Right forelimb (tissue), 1 donor: ENCODE measurements at regions not wholly inside any gene's neighbourhood (a gene's known extent, or its start where the extent isn't known, plus 50 kb on each side); places are given as distances from the start of the nearest gene placed in this dataset.

Experiments used
- DNase-seq: peaks from one replicate; pipeline ENCODE4 v3.0.0-alpha.2; 2018

DNA sequence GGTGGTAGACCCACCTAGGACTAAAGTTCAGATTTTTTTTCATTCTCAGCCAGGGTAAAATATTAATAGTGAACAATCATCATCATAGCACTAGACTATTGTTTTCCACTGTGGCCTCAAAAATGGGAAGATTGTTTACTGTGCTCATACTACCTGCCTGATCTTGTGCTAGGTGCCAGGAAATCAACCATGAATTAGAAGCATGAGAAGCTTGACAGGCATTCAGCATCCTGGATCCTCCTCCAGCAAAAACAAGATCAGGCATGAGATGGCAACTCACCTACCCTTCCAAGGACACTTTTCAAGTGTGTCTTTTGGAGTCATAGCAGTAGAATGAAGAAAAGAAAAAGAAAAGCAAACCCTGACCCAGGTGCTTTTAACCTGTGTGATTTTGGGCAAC, 174.2 kb downstream of the CYLD start:
- DNase-seq = no peak

DNA sequence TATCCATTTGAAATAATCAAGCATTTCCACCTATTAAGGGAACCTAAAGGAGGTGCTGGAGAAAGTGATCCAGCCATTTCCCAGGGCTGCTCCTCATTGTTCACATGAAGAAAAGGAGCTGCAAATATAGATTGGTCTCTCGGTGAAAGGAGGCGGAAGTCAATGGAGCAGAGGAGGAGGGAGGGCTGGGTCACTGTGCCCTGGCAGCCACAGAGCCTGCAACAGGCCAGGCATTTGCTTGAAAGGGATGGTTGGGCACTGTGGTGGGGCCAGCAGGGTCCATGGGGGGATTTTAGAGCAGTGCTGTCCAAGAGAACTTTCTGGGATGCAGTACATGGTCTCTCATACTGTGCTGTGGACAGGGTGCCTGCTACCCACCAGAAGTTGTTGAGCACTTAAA, 173.2 kb downstream of the CYLD start:
- no peak for DNase-seq

DNA sequence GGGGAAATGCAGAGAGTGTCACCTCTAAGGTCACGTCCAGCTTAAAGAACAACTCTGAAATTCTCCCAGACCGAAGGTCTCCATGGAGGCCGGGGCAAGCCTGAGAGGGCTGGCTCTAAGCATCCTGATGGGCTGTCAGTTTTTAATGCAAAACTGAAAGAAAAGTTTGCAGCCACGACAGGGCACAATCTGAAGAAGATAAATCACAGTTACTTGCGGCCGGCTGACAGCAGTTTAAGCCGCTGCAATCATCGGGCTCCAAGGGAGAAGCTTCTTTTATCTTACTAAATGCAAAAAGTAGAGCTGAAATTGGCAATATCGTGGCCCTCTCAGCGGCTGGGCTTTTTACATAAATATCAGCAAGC, 168.8 kb downstream of the CYLD start:
- DNase-seq = no peak

DNA sequence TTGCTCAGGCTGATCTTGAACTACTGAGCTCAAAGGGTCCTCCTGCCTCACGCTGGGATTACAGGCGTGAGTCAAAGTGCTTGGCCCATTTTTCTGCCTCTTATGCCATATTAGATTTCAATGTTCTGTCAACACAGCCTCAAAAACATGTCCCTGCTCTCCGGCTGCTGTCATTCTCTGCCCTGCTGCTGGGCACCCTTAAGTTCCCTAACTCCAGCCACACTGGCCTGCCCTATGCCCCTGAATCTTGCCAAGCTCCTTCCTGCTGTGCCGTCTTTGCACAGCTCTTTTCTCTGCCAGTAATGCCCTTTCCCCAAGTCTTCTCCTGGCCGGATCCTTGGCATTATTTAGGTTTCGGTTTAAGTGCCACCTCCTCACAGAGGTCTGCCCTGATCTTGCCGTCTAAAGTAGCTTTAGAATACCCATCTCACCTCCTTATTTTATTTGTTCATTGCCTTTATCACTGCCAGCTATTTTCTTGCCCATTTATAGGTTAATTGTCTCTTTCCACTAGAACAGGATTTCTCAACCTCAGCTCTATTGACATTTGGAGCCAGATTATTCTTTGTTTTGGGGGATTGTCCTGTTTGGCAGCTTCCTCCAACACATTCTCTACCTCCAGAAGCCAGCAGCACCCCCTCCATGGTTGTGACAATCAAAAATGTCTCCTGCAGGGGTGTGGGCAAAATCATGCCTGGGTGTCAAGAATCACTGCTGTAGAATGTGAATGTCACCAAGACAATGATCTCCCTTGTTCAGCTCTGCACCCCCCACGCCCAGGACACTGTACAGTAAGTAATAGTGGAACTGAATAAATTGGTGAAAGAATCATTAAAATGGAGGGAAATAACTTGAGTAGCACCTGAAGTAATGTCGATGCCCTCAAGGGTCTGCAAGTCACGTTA, 168.2 kb downstream of the CYLD start:
- DNase-seq = no peak

DNA sequence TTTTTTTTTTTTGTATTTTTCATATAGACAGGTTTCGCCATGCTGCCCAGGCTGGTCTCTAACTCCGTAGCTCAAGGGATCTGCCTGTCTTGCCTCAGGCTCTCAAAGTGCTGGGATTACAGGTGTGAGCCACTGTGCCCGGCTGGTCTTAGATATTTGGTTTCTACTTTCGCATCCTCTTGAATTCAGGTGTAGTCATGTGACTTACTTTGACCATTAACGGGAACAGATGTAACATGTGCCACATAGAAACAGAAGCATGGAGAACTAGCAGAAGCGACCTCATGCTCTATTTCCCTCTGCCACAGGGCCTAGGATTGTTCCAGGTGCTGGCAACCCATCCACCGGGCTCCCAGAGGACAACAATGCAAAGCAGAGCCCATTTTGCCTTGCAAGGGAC, 166.6 kb downstream of the CYLD start:
- no peak for DNase-seq

DNA sequence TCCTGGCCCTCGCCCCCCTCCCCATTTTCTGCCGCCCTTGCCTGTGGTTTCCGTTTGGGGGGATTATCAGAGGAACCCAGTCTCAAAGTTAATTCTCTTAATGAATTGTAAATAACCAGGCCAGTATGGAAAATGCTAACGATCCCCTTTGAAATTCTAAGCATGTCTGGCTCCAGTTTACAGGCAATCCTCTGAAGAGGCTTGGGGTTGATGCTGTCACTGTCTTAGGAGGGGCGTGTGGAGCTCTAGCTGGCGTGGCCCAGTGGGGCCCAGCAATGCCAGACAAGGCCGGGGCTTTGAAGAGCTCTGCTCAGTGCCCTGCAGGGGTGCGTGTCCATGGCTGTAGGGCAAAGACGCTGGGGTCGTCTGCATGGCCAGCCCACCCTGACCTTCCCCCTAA, 164.6 kb downstream of the CYLD start:
- DNase-seq = no peak

DNA sequence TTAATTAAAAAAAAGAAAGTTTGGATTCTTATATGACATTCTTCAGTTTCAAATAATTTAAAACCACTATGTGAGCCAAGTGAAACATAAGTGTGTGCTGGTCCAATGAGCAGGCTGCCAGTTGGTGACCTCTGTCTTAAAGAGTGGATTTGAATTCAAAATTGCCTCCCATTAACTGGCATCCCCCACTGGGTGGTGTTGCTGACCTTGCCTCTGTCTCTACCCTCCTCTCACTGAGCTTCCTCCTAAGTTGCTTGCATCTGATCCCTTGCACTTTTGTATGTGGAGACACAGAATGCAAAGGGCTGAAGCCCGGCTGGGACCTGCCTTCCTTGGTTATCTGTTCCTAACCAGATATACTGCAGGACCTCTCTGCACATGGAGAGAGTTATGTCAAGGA, 160.6 kb downstream of the CYLD start:
- no peak for DNase-seq

DNA sequence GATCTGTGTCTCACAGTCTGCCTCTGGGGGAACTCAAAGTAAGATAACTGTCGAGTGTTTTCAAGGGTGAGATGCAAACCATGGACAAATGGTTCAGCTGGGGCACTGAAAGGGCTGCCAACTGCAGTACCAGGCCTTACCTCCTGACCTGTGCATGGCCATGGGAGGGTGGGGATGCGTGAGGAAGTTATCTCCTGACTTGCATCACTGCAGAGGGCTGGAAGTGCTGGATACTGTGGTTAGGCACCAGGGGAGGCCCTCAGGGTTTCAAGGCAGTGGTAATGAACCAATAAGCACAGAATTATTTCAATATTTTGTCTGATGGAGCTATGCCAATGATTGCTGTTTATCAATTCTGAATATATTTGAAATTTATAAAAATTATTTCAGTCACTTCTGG, 159.2 kb downstream of the CYLD start:
- no peak for DNase-seq

DNA sequence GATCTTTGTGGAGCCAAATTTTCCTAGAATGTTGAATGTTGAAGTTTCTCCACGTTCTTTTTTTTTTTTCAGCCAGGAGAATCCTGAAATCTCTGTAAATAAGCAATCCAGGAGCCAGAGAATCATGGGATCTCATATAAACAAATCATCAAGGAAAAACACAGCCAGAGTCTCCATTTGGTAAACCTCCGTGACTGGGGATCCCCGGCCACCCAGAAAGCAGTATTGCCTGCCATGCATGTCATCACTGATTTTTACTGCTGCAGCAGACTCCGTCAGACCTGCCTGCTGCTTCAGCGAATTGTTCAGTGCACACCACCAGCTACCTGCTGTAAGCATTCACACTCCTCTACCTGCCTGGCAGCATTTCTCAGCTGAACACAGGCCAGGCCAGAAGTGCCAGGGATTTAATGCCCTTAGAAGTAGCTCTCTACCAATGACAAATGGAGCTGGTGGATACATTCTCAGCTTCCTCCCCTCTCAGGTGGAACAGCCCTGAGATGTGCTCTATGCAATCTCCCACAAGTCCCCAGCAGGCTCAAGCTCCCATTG, 158.6 kb downstream of the CYLD start:
- no peak for DNase-seq

DNA sequence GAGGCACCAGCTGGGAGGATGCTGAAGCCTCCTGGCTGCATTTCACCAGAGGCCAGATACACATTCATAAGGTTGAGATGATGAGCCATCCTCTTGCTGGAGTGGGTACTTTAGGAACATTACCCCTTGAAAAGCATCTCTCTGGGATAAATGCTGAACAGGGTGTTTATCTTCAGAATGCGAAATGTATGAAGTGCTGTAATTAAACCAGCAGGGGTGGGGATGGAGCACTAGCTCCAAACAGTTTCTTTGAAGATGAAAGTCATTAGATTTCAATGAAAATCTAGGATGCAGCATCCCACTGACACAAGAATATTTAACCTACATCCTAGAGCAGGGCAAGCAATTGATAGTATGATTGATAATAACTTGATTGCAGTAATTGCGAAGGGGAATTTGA, 158.1 kb downstream of the CYLD start:
- no peak for DNase-seq

DNA sequence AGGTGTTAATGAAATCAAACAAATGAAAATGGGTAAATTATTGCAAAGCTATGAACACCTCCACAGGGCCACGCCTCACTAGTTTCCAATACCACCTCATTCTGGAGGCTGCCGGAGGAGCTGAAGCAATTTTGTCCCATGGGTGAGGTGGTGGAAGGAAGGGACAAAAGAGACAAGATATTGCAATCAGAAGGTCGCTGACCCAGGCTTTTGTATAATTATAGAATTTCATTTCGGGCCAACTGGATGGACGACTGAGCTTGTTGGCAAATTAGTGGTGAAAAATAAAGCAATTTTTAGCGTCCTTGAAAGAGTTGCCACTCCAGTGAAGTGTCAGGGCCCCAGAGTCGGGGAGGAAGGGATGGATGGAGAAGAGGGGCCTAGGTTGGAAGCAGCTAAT, 147.9 kb downstream of the CYLD start:
- DNase-seq = no peak

DNA sequence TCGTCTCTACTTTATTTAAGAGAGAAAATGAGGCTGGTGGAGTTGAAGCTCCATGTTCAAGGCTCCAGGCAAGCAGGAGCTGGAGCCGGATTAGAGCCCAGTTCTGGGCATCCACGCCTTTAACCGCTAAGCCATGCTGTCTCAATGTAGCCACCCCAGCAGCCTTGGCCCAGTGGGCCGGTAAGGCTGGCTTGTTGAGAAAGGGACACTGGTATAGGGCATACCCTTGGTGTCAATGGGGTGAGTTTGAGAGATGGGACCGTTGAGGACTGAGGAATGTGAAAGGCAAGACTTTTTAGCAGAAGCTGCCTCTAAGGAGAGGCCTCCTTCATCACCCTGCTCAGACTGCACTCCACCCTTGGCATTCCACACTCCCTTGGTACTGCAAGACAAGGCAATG, 147.4 kb downstream of the CYLD start:
- DNase-seq = no peak

DNA sequence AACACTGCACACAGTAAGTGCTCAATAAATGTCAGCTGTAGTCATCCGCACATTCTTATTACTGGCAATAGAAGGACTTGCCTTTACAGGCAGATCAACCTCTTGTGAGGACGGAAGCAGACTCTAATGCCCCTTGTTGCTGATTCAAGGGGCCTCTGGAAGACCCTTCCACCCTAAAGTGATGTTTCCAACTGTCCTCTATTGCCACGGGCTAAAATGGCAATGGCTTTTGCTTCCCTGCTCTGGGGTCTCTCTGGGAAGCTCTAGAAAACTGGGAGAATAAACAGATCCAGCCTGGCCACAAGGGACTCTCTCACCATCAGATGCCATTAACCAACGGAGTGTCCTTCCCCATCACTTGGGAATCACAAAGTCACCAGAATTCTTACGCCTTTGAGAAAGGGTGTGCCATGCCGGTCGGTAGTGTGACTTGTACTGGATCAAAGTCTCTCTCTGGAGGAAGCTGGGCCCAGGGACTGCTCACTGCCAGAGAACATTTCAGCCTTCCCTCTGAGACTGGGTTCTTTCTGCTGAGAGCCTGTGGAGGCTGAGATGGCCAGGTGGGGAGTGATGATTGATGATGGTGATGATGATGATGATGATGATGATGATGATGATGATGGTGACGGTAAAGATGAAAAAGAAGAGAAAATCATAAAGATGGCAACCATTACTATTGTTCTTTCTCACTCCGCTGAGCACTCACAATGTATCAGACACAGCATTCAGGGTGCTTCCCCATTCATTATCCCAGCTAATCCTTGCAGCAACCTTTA, 146.8 kb downstream of the CYLD start:
- DNase-seq = no peak

DNA sequence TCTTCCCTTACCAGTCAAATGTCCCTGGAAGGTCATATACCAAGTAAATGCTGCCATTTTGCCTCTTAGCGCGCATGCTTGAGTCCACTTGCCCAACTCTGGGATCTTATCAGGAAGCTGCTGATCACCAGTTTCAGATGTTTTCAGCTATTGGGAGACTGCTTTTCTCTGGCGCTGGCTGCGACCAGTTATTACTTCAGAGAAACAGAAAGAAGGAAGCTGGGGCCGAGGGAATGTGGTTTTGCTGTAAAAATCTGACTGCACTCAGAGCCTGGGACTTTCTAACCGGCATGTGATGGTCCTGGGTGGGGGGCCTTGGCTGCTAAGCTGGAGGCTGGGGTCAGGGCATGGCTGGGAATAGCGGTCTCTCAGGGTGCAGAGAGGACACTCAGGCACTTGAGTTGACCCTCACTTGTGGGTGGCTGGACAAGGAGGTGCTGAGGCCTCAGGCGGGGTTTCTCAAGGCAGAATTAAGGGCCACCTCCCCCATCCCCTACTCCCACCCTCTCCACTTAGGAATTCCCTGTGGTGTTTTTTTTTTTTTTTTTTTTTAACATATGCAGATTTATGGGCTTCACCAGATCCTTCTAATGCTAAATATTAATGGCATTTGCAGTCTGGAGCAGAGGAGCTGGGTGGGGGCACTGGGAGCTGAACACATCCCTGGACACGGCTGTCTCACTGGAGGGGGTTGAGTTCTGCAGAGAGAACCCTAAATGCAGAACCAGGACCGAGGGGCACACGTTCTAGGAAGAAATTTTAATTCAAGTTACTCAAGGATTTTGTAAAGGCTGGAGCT, 145.8 kb downstream of the CYLD start:
- no peak for DNase-seq

DNA sequence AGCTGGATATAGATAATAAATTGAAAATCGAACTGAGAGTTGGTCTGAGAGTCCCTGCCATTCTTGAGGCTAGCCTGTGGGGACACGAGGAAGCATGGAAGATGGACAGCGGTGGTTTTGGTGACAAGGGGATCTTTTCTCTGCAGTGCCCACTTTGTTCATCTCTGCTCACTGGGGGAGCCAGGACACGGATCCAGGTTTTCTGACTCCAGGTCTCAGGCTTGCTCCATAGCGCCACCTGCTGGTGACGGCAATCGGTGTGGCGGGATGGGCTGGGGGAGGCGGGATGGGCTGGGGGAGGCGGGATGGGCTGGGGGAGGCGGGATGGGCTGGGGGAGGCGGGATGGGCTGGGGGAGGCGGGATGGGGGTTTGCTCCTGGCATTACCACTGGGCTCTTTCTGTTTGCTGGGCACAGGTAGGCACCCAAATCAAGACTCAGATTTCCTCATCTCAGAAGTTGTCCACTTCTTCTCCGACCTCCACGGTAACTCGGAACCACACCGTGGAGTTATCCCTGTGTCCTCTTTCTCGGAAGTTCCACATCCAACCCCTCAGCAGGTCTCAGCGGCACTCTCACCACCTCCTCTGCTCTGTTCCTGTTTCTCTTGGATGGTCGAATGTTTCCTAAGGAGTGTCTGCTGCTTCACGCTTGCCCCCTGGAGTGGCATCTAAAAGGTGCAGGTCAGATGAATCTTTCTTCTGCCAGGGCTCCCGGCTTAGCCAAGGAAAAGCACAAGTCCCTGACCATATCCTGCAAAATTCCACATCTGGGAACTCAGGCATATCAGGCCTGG, 142.4 kb downstream of the CYLD start:
- DNase-seq = no peak

DNA sequence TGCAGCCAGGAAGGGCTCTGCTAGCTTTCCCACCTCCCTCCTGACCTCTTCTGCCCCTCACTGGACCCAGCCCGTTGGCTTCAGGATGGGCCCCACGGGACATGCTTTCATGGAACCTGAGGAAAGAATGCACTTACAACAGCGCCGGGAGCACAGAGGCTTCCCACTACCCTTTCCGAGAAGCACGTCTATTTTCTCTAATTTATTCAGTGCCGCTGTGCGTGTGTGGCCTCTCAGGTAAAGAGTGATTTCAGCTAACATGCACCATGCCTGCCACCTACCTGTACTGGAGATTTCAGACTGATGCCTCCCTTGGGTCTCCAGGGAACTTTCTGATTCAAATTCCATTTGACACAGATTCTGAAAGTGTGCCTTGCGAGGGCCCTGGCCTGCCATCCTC, 140.1 kb downstream of the CYLD start:
- DNase-seq = no peak

DNA sequence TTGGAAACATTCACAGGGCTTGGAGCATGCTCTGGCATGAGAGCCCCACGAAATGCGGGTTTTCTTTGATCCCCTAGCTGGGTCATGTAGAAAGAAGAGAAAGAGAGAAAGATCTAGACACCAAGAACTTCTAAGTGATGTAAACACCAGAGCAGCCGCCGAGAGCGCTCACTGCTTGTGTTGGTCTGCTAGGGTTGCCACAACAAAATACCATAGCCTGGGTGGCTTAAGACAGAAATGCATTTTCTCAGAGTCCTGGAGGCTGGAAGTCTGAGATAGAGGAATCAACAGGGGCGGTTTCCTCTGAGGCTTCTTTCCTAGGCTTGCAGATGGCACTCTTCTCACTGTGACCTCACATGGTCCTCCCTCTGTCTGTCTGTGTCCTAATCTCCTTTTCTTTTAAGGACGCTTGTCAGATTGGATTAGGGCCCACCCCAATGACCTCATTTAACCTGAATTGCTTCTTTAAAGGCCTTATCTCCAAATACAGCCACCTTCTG, 139.5 kb downstream of the CYLD start:
- DNase-seq = no peak

DNA sequence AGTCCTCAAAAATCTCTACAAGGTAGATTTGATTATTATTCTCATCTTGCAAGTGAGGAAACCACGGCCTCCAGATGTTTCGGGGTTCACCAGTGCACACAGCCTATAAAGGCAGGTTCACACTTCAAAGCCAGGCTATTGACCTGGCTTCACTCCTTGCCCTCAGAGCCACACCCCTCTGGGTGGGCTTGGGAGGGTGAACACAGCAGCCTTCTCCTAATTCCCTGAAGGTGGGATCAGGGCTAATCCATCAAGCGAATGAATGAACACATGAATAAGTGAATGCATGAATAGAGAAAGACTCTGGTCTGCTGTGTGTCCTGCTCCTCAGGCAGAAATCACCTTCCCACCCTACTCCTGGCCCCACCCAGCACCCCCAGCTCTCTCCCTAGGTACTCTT, 139.0 kb downstream of the CYLD start:
- no peak for DNase-seq

DNA sequence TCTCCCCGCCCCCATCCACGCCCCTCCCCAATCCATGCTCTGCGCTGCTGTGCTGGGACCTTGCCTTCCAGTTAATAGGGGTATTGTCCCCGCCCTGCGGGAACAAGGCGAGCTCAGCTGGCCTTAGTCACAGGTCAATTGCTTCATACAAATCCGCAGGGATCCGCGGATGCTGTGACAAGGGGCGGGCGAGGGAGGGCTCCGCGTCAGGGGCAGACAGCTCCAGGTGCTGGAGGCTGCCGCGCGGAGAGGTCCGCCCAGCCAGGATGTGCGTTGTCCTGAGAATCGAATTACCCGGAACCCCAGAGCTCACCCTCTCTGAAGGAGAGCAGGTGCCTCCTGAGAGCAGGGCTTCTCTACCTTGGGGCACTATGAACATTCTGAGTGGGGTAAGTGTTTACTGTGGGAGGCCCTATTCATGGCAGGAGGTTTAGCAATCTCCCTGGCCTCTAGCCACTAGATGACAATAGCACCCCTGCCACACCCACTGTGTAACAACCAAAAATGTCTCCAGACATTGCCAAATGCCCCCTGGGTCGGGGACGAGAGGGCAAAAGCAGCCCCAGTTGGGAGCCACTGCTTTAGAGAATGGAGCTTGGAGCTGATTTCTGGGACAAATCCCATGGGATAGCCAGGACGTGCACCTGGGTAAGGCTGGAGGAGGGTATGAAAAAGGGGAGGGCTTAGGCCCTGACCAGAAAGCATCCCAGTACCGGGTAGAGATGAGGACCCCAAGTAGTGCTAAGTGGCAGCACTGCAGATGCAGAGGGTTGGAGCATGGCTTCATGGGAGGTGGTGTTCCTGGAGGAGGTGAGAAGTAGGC, 138.2 kb downstream of the CYLD start:
- no peak for DNase-seq

DNA sequence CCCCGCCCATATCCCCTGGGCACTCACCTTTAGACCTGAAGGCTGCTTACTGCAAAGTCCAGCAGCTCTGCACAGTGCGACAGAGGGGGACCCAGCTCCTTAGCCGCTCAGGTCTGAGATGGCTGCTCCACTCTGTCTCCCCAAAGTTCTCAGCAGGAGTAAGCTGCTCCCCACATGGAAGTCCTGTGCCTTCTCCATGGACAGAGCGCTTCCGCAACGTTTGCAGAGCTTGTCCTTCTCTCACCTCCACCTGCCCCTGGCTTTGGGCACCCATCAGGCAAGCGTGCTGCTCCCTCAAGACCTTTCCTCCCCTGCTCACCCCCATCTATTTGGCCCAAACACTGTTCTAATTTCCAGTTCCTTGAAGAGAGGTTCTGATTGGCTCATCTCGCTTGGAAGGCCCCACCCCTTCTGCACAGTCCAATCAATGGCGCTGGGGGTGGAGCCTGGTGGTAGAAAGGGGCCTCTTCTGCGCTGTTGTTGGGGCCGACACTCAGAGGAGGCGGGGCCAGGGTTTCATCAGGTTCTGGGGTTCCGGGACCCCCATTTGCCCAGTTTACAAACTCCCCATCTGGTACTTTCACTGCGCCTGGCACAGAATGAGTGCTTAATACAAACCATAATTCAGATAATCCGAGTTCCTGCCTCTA, 137.2 kb downstream of the CYLD start:
- DNase-seq = no peak

DNA sequence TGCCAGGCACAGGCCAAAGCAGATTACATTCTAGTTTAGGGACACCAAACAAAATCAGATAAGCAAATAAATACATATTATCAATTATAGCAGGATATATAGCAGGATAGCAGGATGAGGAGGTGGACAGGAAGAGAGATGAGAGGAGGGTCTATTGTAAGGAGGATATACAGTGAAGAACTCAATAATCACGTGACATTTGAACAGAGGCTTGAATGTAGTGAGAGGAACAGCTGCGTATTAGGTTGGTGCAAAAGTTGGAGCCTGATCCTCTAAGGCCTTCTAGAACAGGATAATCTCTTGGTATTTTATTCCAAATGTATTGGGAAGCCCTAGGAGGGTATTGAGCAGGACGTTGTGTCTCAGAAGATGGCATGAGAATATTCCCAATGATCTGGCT, 136.7 kb downstream of the CYLD start:
- no peak for DNase-seq
